SK-N-SH treated with all-trans-retinoic acid at 6 μM for 48 hours (cell line): ENCODE measurements at regions not wholly inside any gene's neighbourhood (a gene's known extent, or its start where the extent isn't known, plus 50 kb on each side); places are given as distances from the start of the nearest gene placed in this dataset.

Experiments used
- ARNTL ChIP-seq: fragments of 450-650 bp; formaldehyde crosslinking; IDR thresholded peaks from 2 replicates; pipeline ENCODE4 v1.5.0; 2020; ENCODE audit warnings: low read depth, mild to moderate bottlenecking, moderate library complexity, borderline replicate concordance
- CREB5 ChIP-seq: fragments of 250-450 bp; sonication (Bioruptor Pico); IDR thresholded peaks from 2 replicates; pipeline ENCODE4 v1.5.1; 2020; ENCODE audit warnings: low read depth, mild to moderate bottlenecking, moderate library complexity
- CSRNP3 ChIP-seq: fragments of 250-450 bp; sonication (Bioruptor Pico); IDR thresholded peaks from 2 replicates; pipeline ENCODE4 v1.5.1; 2021; ENCODE audit warnings: mild to moderate bottlenecking, moderate library complexity
- ESRRG ChIP-seq: fragments of 250-450 bp; sonication (Bioruptor Pico); IDR thresholded peaks from 2 replicates; pipeline ENCODE4 v1.6.1; 2021; ENCODE audit warnings: mild to moderate bottlenecking
- GLIS3 ChIP-seq: fragments of 250-450 bp; sonication (Bioruptor Pico); IDR thresholded peaks from 2 replicates; pipeline ENCODE4 v1.5.0; 2020; ENCODE audit warnings: mild to moderate bottlenecking, moderate library complexity
- PPARA ChIP-seq: fragments of 250-450 bp; sonication (Bioruptor Pico); IDR thresholded peaks from 2 replicates; pipeline ENCODE4 v1.5.0; 2020; ENCODE audit warnings: mild to moderate bottlenecking, borderline replicate concordance
- RARB ChIP-seq: fragments of 250-450 bp; sonication (Bioruptor Pico); IDR thresholded peaks from 2 replicates; pipeline ENCODE4 v1.8.0; 2021; ENCODE audit warnings: mild to moderate bottlenecking, moderate library complexity
- TOX ChIP-seq: fragments of 250-450 bp; sonication (Bioruptor Pico); IDR thresholded peaks from 2 replicates; pipeline ENCODE4 v1.8.0; 2021; ENCODE audit warnings: mild to moderate bottlenecking, moderate library complexity, borderline replicate concordance
- ZC3H10 ChIP-seq: fragments of 250-450 bp; sonication (Bioruptor Pico); IDR thresholded peaks from 2 replicates; pipeline ENCODE4 v1.5.1; 2021; ENCODE audit warnings: mild to moderate bottlenecking, moderate library complexity
- ZFP3 ChIP-seq: fragments of 250-450 bp; sonication (Bioruptor Pico); IDR thresholded peaks from 2 replicates; pipeline ENCODE4 v1.5.0; 2020; ENCODE audit warnings: mild to moderate bottlenecking, moderate library complexity
- ZFP30 ChIP-seq: fragments of 450-650 bp; formaldehyde crosslinking; IDR thresholded peaks from 2 replicates; pipeline ENCODE4 v1.5.0; 2022; ENCODE audit warnings: mild to moderate bottlenecking, moderate library complexity
- ZNF8 ChIP-seq: fragments of 450-650 bp; formaldehyde crosslinking; IDR thresholded peaks from 2 replicates; pipeline ENCODE4 v1.5.0; 2020; ENCODE audit warnings: mild to moderate bottlenecking, moderate library complexity
- TF ChIP-seq, protein P1 (sequence below): fragments of 250-450 bp; sonication (Bioruptor Pico); IDR thresholded peaks from 2 replicates; pipeline ENCODE4 v1.5.0; 2020; ENCODE audit warnings: mild to moderate bottlenecking, moderate library complexity
- TF ChIP-seq, protein P2 (sequence below): fragments of 250-450 bp; sonication (Bioruptor Pico); IDR thresholded peaks from 2 replicates; pipeline ENCODE4 v1.8.0; 2020; ENCODE audit warnings: mild to moderate bottlenecking, moderate library complexity, borderline replicate concordance

GRCh38 chr9:95724253-95724991, 151.1 kb upstream of the ERCC6L2 start:
- TF ChIP-seq ZC3H10 (CRISPR knock-in tag) (no peak), ZFP30 (CRISPR knock-in tag) (no peak), PPARA (CRISPR knock-in tag) (no peak), ESRRG (CRISPR knock-in tag) (no peak), RARB (CRISPR knock-in tag) (no peak), ZFP3 (CRISPR knock-in tag) (no peak), GLIS3 (CRISPR knock-in tag) (no peak), CSRNP3 (CRISPR knock-in tag) (no peak), ARNTL (CRISPR knock-in tag) (no peak), CREB5 (CRISPR knock-in tag) (no peak), ZNF8 (no peak), TOX (CRISPR knock-in tag) (no peak)
- TF ChIP-seq, protein P1, sequence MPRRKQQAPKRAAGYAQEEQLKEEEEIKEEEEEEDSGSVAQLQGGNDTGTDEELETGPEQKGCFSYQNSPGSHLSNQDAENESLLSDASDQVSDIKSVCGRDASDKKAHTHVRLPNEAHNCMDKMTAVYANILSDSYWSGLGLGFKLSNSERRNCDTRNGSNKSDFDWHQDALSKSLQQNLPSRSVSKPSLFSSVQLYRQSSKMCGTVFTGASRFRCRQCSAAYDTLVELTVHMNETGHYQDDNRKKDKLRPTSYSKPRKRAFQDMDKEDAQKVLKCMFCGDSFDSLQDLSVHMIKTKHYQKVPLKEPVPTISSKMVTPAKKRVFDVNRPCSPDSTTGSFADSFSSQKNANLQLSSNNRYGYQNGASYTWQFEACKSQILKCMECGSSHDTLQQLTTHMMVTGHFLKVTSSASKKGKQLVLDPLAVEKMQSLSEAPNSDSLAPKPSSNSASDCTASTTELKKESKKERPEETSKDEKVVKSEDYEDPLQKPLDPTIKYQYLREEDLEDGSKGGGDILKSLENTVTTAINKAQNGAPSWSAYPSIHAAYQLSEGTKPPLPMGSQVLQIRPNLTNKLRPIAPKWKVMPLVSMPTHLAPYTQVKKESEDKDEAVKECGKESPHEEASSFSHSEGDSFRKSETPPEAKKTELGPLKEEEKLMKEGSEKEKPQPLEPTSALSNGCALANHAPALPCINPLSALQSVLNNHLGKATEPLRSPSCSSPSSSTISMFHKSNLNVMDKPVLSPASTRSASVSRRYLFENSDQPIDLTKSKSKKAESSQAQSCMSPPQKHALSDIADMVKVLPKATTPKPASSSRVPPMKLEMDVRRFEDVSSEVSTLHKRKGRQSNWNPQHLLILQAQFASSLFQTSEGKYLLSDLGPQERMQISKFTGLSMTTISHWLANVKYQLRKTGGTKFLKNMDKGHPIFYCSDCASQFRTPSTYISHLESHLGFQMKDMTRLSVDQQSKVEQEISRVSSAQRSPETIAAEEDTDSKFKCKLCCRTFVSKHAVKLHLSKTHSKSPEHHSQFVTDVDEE = no peak
- TF ChIP-seq, protein P2, sequence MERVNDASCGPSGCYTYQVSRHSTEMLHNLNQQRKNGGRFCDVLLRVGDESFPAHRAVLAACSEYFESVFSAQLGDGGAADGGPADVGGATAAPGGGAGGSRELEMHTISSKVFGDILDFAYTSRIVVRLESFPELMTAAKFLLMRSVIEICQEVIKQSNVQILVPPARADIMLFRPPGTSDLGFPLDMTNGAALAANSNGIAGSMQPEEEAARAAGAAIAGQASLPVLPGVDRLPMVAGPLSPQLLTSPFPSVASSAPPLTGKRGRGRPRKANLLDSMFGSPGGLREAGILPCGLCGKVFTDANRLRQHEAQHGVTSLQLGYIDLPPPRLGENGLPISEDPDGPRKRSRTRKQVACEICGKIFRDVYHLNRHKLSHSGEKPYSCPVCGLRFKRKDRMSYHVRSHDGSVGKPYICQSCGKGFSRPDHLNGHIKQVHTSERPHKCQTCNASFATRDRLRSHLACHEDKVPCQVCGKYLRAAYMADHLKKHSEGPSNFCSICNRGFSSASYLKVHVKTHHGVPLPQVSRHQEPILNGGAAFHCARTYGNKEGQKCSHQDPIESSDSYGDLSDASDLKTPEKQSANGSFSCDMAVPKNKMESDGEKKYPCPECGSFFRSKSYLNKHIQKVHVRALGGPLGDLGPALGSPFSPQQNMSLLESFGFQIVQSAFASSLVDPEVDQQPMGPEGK (CRISPR knock-in tag) = no peak
